Hematopoietic multipotent progenitor cell treated with erythropoietin and hydrocortisone succinate and interleukin-3 and kit ligand, for 6 days (in vitro differentiated cells): ENCODE measurements at regions not wholly inside any gene's neighbourhood (a gene's known extent, or its start where the extent isn't known, plus 50 kb on each side); places are given as distances from the start of the nearest gene placed in this dataset.
A peak's percentile ranks its signal among the peaks of the same experiment; 100 is the strongest.

Source experiments
- DNase-seq: peaks from one replicate; pipeline ENCODE4 v3.0.0-alpha.2; 2015

DNA sequence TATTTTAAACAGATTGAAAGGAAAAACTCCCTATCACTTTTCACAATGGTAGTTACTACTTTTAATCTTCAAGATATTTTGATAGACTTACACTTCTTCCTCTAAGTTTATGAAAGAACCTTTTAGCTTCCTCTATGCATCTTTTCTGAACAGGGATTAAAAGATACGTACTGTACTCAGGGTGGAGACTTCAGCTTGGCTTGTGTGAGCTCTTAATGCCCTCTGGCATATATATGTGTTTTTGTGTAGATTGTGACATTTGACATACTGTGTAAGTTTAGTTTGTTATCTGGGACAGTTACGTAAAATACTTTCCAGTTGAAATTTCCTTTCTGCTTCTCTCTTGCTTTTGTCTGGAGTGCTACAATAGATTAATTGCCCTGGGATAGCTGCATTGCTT is 109.3 kb upstream of the NUDT6 start:
- no peak for DNase-seq

DNA sequence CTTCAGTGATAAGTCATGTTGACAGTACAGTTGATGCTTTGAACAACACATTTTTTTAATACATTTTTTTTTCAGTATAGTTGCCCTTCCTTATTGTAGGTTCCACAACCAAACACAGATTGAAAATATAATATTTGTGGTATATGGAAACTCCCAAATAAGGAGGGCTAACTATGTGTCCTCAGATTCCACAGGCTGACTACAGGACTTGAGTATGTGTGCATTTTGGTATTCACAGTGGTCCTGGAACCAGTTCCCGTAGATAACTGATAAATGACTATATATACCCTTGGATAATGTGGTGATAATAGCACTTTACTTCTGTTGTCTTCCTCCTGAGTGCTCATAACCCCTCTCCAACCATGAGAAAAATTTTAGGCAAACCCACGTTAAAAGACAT is 111.6 kb upstream of the NUDT6 start:
- no peak for DNase-seq

DNA sequence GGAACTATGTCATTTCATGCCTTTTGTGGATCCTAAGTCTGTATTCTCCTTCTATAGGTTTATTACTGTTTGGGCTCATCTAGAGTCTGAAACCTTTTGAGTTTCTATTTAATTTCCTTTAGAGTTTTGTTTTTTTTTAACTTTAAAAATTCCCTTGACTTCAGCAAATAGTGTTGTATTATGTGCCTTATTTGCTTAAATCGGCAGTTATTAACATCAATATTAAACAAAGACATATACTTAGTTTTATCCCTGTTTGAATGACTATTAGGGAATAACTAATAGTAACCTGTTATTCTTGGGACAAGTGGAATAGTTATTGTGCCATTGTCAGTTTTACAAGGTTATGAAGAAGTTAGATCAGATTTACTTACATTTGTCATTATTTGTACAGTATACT is 112.8 kb upstream of the NUDT6 start:
- no peak for DNase-seq

DNA sequence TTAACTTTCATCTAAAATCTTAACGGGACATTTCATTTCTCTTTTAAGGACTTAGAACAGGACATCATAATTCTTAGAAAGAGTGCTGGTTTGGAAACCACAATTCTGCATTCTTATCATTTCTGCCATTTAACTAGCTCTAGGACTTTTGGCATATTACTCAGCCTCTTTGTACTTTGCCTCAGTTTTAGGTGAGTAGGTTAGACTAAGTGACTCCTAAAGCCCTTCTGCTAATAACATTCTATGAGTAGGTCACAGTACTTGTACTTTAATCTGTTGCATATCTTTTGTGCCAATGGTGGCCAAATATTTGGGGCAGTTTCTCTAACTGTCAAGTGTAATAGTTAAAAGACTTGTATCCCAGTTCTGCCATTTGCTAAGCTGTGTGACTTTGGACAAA is 115.4 kb upstream of the NUDT6 start:
- DNase-seq = peak; percentile 68

DNA sequence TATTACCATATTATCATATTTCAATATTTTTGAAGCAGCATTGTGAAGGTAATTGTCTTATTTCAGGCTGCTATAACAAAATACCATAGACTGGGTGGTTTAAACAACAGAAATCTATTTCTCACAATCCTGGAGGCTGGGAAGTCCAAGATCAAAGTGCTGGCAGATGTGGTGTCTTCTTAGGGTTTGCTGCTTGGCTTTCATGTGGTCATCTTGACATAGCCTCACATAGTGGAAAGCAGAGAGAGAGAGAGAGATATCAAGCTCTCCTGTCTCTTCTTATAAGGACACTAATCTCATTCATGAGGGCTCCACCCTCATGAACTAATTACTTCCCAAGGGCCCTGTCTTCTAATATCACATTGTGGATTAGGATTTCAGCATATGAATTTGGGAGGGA is 119.7 kb upstream of the NUDT6 start:
- no peak for DNase-seq

DNA sequence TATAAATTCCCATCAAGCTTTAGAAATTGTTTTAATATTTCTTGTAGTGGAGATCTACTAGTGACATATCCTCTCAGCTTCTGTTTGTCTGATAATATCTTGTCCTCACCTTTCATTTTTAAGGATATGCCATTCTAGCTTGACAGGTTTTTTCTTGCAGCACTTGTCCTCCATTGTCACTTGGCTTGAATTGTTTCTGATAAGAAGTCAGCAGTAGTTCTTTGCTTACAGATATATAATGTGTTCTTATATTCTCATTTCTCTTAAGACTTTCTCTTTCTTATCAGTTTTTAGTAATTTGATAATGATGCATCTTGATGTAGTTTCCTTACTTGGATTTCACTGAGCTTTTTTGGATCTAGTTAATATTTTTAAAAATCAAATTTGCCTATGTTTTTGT is 120.6 kb upstream of the NUDT6 start:
- DNase-seq = peak; percentile 9

DNA sequence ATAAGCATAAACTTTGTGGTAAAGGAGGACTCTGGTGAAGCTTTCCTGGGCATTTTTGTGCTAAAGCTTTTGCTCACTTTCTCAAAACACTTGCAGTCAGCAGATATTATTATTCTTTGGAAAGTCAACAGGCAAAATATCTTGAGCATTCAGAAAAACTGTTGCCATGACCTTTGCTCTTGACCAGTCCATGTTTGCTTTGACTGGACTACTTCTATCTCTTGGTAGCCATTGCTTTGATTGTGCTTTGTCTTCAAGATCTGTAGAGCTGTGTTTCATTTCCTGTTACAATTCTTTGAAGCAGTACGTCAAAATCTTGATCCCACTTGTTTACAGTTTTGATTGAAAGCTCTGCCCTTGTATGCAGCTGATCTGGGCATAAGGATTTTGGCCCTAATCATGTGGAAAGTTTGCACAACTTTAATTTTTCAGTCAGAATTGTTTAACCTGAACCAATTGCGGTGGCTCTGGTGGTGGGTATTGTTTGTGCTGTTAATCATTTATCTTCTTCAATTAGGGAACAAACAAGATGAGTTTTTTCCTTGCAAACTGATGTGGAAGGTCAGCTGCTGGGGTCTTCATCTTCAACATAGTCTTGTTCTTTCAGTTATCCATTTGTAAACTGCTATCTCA is 121.5 kb upstream of the NUDT6 start:
- DNase-seq = no peak

DNA sequence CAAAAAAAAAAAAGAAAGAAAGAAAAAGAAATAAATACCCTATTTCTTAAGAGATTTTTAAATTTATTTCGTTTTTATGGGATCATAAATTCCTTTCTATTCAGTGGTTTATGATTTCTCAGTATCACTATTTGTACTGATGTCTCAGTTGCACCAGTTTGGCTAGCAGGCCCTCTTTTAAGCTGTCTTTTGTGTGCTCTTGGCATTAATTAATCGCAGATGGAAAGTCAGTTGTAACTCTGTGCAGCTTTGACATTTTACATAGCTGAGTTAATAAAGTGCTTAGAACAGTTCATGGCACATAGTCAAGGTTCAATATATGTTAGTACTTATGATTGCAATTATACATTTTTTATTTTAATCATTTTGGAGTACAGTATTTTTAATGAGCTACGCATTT is 123.7 kb upstream of the NUDT6 start:
- DNase-seq = no peak

DNA sequence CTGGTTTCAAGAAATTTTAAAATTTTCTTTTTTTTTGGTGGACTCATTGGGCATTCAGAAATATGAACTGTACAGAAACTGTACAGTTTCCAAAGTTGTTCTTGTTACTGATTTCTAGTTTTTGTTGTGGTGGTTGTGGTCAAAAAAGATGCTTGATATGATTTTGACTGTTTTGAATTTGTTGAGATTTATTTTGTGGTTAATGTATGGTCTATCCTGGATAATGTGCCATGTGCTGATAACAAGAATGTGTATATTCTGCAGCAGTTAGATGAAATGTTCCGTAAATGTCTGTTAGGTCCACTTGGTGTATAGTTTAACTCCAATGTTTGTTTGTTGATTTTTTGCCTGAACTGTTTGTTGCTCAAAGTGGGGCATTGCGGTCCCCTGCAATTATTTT is 127.6 kb upstream of the NUDT6 start:
- peak; percentile 70 for DNase-seq

DNA sequence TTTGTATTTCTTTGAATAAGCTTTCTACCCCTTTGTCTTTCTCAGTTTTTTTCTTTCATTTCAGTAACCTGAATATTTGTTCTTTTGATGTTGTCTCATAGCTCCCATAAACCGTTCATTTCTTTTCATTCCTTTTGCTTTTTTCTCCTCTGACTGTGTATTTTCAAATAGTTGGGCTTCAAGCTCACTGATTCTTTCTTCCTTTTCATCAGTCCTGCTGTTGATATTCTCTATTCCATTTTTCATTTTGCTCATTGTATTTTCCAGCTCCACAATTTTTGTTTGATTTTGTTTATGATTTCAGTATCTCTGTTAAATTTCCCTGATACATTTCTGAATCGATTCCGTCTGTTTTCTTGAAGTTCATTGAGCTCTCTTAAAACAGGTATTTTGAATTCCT is 129.6 kb upstream of the NUDT6 start:
- DNase-seq = no peak

DNA sequence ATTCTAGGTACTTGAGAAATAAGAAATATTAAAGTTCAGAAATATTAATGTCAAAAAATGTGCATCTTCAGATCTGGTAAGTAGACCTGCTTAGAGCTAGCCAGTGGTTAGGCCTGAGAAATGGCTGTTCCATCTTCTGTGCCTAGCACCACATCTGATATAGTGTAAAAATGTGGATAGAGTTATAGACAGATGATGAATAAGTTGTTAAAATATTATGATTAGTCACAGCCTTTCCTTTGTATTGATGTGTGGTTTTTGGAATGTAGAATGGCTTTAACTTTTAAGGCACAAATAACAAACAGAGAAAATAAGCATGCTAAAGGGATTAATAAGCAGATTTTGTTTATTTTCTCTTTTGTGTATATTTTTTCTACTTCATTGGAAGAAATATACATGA is 133.5 kb upstream of the NUDT6 start:
- no peak for DNase-seq

DNA sequence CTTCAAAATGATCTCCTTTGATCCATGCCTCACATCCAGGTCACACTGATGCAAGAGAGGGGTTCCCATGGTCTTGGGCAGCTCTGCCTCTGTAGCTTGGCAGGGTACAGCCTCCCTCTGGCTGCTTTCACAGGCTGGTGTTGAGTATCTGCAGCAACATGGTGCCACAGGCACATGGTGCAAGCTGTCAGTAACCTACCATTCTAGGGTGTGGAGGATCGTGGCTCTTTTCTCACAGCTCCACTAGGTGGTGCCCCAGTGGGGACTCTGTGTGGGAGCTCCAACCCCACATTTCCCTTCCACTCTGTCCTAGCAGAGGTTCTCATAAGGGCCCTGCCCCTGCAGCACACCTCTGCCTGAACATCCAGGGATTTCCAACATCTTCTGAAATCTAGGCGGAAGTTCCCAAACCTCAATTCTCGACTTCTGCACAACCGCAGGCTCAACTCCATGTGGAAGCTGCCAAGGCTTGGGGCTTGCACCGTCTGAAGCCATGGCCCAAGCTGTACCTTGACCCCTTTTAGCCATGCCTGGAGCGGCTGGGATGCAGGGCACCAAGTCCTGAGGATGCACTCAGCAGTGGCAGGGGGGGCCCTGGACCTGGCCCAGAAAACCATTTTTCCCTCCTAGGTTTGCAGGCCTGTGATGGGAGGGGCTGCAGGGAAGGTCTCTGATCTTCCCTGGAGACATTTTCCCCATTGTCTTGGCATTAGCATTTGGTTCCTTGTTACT is 137.8 kb upstream of the NUDT6 start:
- DNase-seq = peak; percentile 11

DNA sequence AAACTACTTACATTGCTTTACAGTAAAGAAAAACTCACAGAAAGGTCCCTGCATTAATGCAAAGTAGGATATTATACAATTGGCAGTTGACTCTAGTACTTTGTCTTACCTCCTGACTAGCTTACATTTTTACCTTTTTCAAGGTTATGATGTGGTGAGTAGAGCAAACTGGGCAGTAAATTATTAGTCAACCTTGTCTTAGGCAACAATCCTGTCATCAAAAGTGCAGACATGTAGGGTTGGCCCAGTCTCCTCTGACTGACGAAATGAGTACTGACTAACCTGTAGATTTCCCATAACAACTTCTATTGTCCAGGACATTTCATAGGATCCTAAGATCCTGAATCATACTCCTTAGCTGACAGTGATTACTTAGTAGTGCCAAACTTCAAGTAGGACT is 142.0 kb upstream of the NUDT6 start:
- no peak for DNase-seq

DNA sequence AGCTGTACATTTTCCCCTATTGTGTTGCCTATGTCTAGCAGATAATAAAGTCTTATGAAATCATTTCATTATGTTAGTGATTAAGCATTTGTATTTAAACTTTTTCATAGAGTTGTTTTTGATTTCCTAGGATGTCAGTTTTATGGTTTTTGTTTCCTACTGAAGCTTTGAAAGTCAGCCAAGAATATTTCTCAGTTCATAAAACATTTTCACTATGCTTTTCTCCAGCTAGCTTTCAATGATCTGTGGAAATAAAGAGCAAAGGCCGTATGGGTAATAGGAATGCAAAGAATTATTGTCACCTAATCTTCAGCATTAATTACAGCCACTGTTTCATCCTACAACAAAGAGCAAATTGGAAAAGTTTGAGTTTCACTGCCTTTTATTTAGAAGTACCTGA is 145.7 kb upstream of the NUDT6 start:
- no peak for DNase-seq

DNA sequence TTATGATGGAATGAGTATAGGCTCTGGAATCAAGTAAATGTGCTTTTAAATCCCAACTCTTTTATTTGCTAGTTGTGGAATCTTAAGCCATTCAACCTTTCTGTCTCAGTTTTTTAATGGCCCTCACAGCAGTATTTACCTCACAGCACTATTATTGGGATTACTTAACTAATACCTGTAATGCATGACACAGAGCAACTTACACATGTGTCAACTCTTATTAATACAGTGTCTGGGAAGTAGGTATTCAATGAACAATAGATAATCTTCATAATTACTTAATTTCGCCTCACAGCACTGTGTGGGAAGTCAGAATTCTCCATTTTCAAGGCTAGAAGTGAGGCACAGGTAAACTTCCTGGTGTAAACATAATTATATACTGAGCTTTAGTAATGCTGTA is 149.7 kb upstream of the NUDT6 start:
- no peak for DNase-seq

DNA sequence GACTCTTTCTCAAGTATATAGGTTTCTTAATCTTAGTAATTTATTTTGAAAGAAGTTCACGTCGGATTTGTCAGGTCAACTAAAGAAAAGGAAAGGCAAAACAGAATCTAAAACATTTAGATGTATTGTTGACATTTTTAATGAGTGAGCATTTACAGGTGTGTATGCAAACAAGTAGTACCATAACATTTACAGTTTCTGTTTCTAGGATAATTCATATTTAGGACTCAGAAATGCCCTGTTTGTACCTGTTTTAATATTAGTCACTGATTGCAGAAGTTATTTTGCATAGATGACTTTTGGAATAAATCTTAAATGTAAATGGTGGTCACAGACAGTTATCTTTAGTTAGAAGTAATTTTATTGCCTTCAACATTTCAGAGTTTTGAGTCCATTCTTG is 151.3 kb upstream of the NUDT6 start:
- no peak for DNase-seq

DNA sequence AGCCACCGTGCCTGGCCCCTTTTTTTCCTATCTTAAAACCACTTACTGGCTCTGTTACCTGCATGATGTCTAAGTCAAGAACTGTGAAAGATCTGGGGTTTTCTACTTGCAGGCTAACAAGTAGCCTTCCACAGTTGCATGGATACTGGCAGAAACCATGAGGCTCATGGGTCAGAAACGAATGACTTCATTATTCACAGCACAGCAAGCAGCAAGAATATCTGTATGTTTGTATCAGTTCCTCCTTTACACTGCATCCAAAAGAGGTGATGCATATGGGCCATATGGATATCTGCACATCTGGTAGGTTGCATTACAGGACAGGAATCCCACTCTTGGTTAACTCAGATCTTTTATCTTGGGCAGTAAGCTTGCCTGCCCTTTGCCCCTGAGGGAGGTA is 154.9 kb upstream of the NUDT6 start:
- DNase-seq = no peak

DNA sequence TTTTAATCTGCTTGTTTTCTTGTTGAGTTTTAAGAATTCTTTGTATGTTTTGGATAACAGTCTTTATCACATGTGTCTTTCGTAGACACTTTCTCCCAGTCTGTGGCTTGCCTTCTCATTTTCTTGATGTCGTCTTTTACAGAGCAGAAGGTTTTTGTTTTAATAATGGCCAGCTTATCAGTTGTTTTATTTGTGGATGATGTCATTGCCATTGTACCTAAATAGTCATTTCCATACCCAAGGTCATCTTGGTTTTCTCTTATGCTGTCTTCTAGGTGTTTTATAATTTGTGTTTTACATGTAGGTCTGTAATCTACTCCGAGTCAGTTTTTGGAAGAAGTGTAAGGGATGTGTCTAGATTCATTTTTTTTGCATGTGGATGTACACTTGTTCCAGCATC is 159.6 kb upstream of the NUDT6 start:
- DNase-seq = no peak

DNA sequence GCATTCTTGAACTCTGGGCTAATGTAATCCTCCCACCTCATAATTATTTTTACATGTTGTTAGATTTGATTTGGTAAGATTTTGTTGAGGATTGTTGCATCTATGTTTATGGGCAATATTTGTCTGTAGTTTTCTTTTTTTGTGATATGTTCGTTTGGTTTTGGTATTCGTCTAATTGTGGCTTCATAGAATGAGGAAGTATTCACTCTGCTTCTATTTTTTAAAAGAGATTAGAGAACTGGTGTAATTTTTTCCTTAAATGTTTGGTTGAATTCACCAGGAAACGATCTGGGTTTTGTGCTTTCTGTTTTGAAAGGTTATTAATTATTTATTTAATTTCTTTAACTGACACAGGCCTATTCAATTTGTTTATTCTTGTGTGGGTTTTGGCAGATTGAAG is 161.2 kb upstream of the NUDT6 start:
- peak; percentile 45 for DNase-seq

DNA sequence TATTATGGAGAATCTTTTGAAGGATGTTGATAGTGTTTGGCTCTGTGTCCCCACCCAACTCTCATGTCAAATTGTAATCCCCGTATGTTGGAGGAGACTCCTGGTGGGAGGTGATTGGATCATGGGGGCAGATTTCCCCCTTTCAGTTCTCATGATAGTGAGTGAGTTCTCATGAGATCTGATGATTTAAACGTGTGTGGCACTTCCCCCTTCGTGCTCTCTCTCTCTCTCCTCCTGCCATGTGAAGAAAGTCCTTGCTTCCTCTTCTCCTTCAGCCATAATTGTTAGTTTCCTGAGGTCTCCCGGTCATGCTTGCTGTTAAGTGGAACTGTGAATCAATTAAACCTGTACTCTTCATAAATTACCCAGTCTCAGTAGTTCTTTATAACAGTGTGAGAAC is 166.1 kb upstream of the NUDT6 start:
- DNase-seq = peak; percentile 14

DNA sequence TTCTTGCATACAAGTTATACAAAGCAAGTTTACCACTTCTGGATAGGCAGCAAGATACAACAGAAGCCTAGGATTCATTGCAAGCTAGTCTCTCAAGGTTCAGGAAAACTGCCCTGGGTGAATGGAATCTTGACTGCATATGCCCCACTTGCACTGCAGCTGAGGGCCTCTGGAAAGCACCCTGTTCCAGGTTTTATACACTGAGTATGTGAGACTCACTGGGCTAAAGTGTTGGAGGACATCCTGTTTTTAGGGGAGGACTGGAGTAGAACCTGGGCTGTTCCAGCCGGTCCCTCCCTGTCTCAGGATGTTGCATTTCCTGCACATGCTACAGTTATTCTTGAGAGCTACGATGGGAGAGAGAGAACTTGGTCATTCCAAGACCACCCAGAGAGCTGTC is 168.5 kb upstream of the NUDT6 start:
- no peak for DNase-seq

DNA sequence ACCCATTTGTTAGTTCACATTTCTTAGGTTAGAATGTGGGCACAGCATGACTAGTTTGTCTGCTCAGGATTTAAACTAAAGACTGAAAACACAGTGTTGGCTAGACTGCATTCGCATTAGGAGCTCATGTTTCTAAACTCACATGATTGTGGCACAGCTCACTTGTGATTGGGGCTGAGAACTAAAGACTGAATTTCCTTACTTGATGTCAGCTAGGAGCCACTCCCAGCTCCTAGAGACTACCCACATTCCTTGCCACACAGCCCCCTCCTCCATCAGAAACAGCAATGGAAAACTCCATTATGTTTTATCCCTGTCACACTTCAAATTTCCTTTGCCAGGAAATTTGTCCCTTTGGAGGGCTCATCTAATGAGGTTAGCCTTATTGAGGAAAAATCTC is 170.2 kb upstream of the NUDT6 start:
- no peak for DNase-seq

DNA sequence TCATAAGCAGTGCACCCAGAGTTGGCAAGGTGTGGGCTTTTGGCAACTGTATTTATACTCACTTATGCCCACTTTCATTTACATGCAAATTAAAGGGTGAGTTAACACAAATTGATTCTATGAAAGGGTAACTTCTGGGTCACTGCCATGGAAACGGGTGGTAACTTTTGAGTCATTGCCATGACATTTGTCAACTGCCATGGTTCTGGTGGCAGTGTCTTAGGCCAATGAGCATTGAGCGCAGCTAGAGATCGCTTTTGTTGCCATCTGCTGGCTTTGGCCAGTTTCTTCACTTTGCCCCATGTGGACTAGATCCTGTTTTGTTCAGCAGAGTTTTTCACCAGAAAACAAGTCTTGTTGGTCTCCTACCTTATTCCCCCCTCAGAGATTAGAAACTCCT is 170.8 kb upstream of the NUDT6 start:
- DNase-seq = peak; percentile 51

DNA sequence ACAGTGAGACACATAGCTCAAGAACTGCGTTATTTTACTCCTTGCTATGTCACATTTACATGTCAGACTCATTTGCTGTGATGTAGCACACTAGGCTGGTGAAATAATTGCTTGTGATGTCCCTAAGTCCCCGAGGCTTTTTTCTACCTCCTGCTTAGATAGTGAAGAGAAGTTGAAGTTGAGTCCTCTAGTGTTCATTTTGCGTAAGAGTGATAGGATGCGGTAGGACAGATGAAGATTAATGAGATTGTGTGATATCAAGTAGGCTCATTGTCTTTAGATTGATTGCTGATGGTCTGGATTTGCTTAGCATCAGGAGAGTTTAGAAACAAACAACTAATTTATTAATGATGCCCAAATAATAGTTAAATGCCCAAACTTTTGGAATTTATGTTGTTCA is 173.6 kb upstream of the NUDT6 start:
- DNase-seq = peak; percentile 47

DNA sequence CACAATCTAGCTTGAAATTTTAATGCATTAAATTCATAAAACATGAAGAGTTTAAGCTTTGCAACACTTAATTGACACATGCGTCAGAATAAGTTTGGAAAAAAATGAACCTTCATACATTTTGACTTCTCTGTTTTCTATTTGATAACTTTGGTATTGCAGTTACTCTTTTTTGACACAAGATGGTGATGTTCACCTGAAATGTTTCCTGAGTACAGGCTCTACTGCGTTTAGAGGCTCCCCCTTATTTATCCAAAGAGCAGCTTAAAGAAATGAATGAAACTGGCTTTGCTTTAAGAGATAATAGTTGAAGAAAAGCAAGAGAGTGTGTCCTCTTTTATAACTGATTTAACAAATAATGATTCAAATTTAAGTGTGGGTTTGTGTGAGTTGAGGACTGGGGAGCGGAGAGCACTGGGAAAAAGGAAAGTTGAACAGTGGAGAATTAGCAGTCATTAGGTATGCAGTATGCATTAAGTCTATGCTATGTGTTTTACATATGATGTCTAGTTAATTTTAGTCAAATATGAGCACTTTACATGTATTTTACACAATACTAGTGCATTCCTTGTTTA is 180.6 kb upstream of the NUDT6 start:
- DNase-seq = peak; percentile 77
